Endodermal cell (in vitro differentiated cells): ENCODE measurements at regions not wholly inside any gene's neighbourhood (a gene's known extent, or its start where the extent isn't known, plus 50 kb on each side); places are given as distances from the start of the nearest gene placed in this dataset.

Experiments
- DNase-seq: peaks from one replicate; pipeline ENCODE4 v3.0.0-alpha.2; 2017
- H3K27ac ChIP-seq: 2 replicates; pipeline ENCODE4 v1.5.1; 2013; ENCODE audit warnings: mild to moderate bottlenecking, low read depth, low read length, moderate library complexity
- H3K27me3 ChIP-seq: 2 replicates; pipeline ENCODE4 v1.6.1; 2013; ENCODE audit warnings: mild to moderate bottlenecking, low read length, moderate library complexity; ENCODE audit not compliant: insufficient read depth, control insufficient read depth, poor library complexity, severe bottlenecking
- H3K36me3 ChIP-seq: 2 replicates; pipeline ENCODE4 v1.7.0; 2013; ENCODE audit warnings: mild to moderate bottlenecking, low read length, moderate library complexity; ENCODE audit not compliant: control insufficient read depth, insufficient read depth
- H3K4me1 ChIP-seq: one replicate; pipeline ENCODE4 v1.7.0; 2013; ENCODE audit warnings: low read length; ENCODE audit not compliant: control insufficient read depth, insufficient read depth
- H3K4me3 ChIP-seq: 2 replicates; pipeline ENCODE4 v1.5.1; 2013; ENCODE audit warnings: mild to moderate bottlenecking, low read length, moderate library complexity
- H3K9ac ChIP-seq: 2 replicates; pipeline ENCODE4 v1.6.1; 2013; ENCODE audit warnings: mild to moderate bottlenecking, low read length, moderate library complexity; ENCODE audit not compliant: poor library complexity, severe bottlenecking; ENCODE audit errors: extremely low read depth
- H3K9me3 ChIP-seq: 2 replicates; pipeline ENCODE4 v1.6.1; 2013; ENCODE audit warnings: mild to moderate bottlenecking, low read length, moderate library complexity; ENCODE audit not compliant: control insufficient read depth
- H3K27ac Mint-ChIP-seq: 2 replicates; pipeline ENCODE4 v1.8.0; 2020; ENCODE audit warnings: mixed read lengths
- H3K27me3 Mint-ChIP-seq: 2 replicates; pipeline ENCODE4 v1.8.0; 2021; ENCODE audit warnings: mild to moderate bottlenecking, mixed read lengths; ENCODE audit not compliant: insufficient read depth
- H3K36me3 Mint-ChIP-seq: 2 replicates; pipeline ENCODE4 v1.8.0; 2020; ENCODE audit warnings: low read depth, mixed read lengths
- H3K4me1 Mint-ChIP-seq: 2 replicates; pipeline ENCODE4 v1.8.0; 2020; ENCODE audit warnings: mixed read lengths
- H3K4me3 Mint-ChIP-seq: 2 replicates; pipeline ENCODE4 v1.8.0; 2020; ENCODE audit warnings: mild to moderate bottlenecking, moderate library complexity, mixed read lengths
- H3K9me3 Mint-ChIP-seq: 2 replicates; pipeline ENCODE4 v1.8.0; 2020; ENCODE audit warnings: mild to moderate bottlenecking, mixed read lengths
- CTCF ChIP-seq: fragments of 200-600 bp; sonication (generic); conservative IDR thresholded peaks from 2 replicates; pipeline ENCODE4 v1.5.0; 2021; ENCODE audit warnings: antibody characterized with exemption, mild to moderate bottlenecking
- WGBS, 2 experiments: methylation state at CpG; one replicate each; pipeline versions ENCODE4 v1.1.5 to v1.1.7; 2013; ENCODE audit warnings: missing lambda C conversion rate in 2 of 2, mixed read lengths in 1 of 2; ENCODE audit not compliant: insufficient coverage in 1 of 2, insufficient read length in 1 of 2; 5-methylcytosine and 5-hydroxymethylcytosine counted together

DNA sequence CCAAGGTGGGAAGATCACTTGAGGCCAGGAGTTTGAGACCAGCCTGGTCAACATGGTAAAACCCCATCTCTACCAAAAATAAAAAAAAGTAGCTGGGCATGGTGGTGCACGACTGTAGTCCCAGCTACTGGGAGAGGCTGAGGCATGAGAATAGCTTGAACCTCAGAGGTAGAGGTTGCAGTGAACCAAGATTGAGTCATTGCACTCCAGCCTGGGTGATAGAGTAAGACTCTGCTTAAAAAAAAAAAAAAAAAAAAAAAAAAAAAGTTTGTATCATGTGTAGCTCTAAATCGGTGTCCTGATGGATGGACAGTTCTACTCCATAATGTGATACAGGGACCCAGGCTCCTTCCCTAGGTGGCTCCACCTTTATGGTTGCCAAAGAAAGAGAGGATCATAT is 497.1 kb upstream of the RBFOX1 start:
- H3K9me3 ChIP-seq: no peaks in the 10 kb centered on the region
- H3K36me3 ChIP-seq: no peaks in the 10 kb centered on the region
- Mint-ChIP-seq H3K27me3 (peaks cover 4% of the 10 kb centered on the region), H3K27ac (no peak overlapping the region), H3K9me3 (no peaks in the 10 kb centered on the region), H3K4me1 (no peaks in the 10 kb centered on the region), H3K4me3 (no peak overlapping the region), H3K36me3 (no peaks in the 10 kb centered on the region)
- H3K27ac ChIP-seq: no peak overlapping the region
- no peaks in the 10 kb centered on the region for H3K27me3 ChIP-seq
- H3K9ac ChIP-seq: no peak overlapping the region
- no peak for DNase-seq
- no peaks in the 10 kb centered on the region for H3K4me1 ChIP-seq
- WGBS, 2 experiments: 89 to 94% methylated on average over 1 to 2 of the region's 2 CpGs
- no peak for TF ChIP-seq CTCF
- no peak overlapping the region for H3K4me3 ChIP-seq

DNA sequence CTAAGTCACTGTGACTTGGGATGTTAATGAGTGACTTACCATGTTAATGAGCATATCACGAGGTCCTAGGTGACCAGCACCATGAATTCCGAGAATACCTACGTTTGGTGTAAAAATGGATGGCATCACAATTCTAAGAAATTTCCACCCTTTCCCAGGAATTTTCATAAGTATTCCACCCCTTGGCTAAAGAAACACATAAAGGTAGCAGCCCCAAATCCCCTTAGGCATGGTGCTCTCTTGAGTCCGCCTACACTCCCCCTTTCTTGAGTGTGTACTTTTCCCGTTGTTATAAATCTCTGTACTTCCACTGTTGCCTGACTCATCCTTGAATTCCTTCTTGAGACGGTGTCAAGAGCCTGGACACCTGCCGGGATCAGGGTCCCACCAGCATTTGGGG is 504.0 kb upstream of the RBFOX1 start:
- WGBS, 2 experiments: 93 to 96% methylated on average over 7 of the region's 7 CpGs
- Histone ChIP-seq H3K9me3 (no peaks in the 10 kb centered on the region), H3K36me3 (no peaks in the 10 kb centered on the region), H3K4me3 (no peak overlapping the region), H3K27me3 (no peaks in the 10 kb centered on the region), H3K4me1 (no peaks in the 10 kb centered on the region), H3K9ac (no peak overlapping the region), H3K27ac (no peak overlapping the region)
- no peak overlapping the region for H3K27ac Mint-ChIP-seq
- no peaks in the 10 kb centered on the region for H3K9me3 Mint-ChIP-seq
- no peaks in the 10 kb centered on the region for H3K27me3 Mint-ChIP-seq
- DNase-seq: no peak
- H3K4me1 Mint-ChIP-seq: no peaks in the 10 kb centered on the region
- H3K4me3 Mint-ChIP-seq: no peak overlapping the region
- no peak for TF ChIP-seq CTCF
- no peaks in the 10 kb centered on the region for H3K36me3 Mint-ChIP-seq

GRCh38 chr16:6827931-6828330 is 504.7 kb upstream of the RBFOX1 start:
- no peaks in the 10 kb centered on the region for H3K36me3 Mint-ChIP-seq
- 92 to 100% methylated on average over 1 of the region's 1 CpG for WGBS, 2 experiments
- no peaks in the 10 kb centered on the region for H3K9me3 ChIP-seq
- no peaks in the 10 kb centered on the region for H3K4me1 Mint-ChIP-seq
- no peak overlapping the region for H3K4me3 Mint-ChIP-seq
- H3K27ac Mint-ChIP-seq: no peak overlapping the region
- H3K4me3 ChIP-seq: no peak overlapping the region
- no peak for TF ChIP-seq CTCF
- no peak overlapping the region for H3K9ac ChIP-seq
- no peaks in the 10 kb centered on the region for H3K27me3 Mint-ChIP-seq
- no peaks in the 10 kb centered on the region for H3K27me3 ChIP-seq
- no peaks in the 10 kb centered on the region for H3K9me3 Mint-ChIP-seq
- no peaks in the 10 kb centered on the region for H3K36me3 ChIP-seq
- DNase-seq: no peak
- no peak overlapping the region for H3K27ac ChIP-seq
- H3K4me1 ChIP-seq: no peaks in the 10 kb centered on the region
